Osteoblast (primary cell): ENCODE measurements at regions not wholly inside any gene's neighbourhood (a gene's known extent, or its start where the extent isn't known, plus 50 kb on each side); places are given as distances from the start of the nearest gene placed in this dataset.

Source experiments
- DNase-seq: peaks from one replicate; pipeline ENCODE4 v3.0.0; 2011; ENCODE audit warnings: low spot score, mixed read lengths; ENCODE audit not compliant: insufficient read length; ENCODE audit errors: missing footprints
- H2AFZ ChIP-seq: 2 replicates; pipeline ENCODE4 v1.6.0; 2011; ENCODE audit warnings: mild to moderate bottlenecking, low read length
- H3K27ac ChIP-seq: 2 replicates; pipeline ENCODE4 v1.5.1; 2011; ENCODE audit warnings: mild to moderate bottlenecking, low read depth, low read length, moderate library complexity
- H3K27me3 ChIP-seq: 2 replicates; pipeline ENCODE4 v1.6.0; 2012; ENCODE audit warnings: mild to moderate bottlenecking, control low read depth, inconsistent platforms, low read length, moderate library complexity; ENCODE audit not compliant: insufficient read depth
- H3K36me3 ChIP-seq: 2 replicates; pipeline ENCODE4 v1.5.1; 2011; ENCODE audit warnings: mild to moderate bottlenecking, low read length, control low read depth, moderate library complexity; ENCODE audit not compliant: insufficient read depth
- H3K4me1 ChIP-seq: 2 replicates; pipeline ENCODE4 v1.5.1; 2011; ENCODE audit warnings: mild to moderate bottlenecking, low read length, control low read depth, moderate library complexity; ENCODE audit not compliant: insufficient read depth
- H3K4me2 ChIP-seq: 2 replicates; pipeline ENCODE4 v1.6.0; 2011; ENCODE audit warnings: mild to moderate bottlenecking, low read length; ENCODE audit not compliant: insufficient read depth
- H3K4me3 ChIP-seq: fragments of 200-600 bp; sonication (generic); 3 replicates; pipeline ENCODE4 v1.5.1; 2012; ENCODE audit warnings: mild to moderate bottlenecking, low read length, inconsistent platforms; ENCODE audit not compliant: insufficient read depth
- H3K79me2 ChIP-seq: 2 replicates; pipeline ENCODE4 v1.6.0; 2012; ENCODE audit warnings: mild to moderate bottlenecking, low read length, control low read depth, inconsistent platforms; ENCODE audit not compliant: insufficient read depth
- H3K9me3 ChIP-seq: 2 replicates; pipeline ENCODE4 v1.5.1; 2011; ENCODE audit warnings: low read depth, low read length, control low read depth
- H4K20me1 ChIP-seq: 2 replicates; pipeline ENCODE4 v1.6.0; 2012; ENCODE audit warnings: mild to moderate bottlenecking, low read length, control low read depth; ENCODE audit not compliant: insufficient read depth
- TF ChIP-seq, protein P1 (sequence below): IDR thresholded peaks from 2 replicates; pipeline ENCODE4 v1.5.1; 2011; ENCODE audit warnings: mild to moderate bottlenecking, low read depth, low read length, moderate library complexity; ENCODE audit errors: extremely low read depth

DNA sequence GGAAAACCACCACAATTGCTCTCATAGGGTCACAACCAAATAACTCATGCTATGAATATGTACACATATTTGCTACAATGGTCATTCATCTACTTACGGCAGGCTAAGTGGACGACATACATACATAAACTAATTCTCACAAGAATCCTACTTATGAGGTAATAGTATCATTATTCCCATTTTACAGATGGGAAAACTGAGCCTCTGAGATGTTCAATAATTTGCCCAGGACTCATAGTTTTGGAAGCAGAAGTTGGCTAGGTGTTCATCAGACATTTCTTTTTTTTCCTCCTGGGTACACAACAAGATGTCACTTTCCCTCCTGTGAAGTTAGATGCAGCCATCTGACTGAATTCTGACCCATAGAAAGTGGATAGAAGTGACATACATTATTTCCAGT is 89.0 kb upstream of the PKDCC start:
- Histone ChIP-seq H3K4me3 (no peak overlapping the region), H3K4me2 (no peak overlapping the region), H3K79me2 (no peaks in the 10 kb centered on the region), H3K36me3 (no peaks in the 10 kb centered on the region), H4K20me1 (no peaks in the 10 kb centered on the region), H2AFZ (no peak overlapping the region), H3K9me3 (no peaks in the 10 kb centered on the region), H3K4me1 (no peaks in the 10 kb centered on the region), H3K27me3 (peaks cover 53% of the 10 kb centered on the region), H3K27ac (no peak overlapping the region)
- TF ChIP-seq, protein P1, sequence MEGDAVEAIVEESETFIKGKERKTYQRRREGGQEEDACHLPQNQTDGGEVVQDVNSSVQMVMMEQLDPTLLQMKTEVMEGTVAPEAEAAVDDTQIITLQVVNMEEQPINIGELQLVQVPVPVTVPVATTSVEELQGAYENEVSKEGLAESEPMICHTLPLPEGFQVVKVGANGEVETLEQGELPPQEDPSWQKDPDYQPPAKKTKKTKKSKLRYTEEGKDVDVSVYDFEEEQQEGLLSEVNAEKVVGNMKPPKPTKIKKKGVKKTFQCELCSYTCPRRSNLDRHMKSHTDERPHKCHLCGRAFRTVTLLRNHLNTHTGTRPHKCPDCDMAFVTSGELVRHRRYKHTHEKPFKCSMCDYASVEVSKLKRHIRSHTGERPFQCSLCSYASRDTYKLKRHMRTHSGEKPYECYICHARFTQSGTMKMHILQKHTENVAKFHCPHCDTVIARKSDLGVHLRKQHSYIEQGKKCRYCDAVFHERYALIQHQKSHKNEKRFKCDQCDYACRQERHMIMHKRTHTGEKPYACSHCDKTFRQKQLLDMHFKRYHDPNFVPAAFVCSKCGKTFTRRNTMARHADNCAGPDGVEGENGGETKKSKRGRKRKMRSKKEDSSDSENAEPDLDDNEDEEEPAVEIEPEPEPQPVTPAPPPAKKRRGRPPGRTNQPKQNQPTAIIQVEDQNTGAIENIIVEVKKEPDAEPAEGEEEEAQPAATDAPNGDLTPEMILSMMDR, result no peak
- DNase-seq, result no peak

DNA sequence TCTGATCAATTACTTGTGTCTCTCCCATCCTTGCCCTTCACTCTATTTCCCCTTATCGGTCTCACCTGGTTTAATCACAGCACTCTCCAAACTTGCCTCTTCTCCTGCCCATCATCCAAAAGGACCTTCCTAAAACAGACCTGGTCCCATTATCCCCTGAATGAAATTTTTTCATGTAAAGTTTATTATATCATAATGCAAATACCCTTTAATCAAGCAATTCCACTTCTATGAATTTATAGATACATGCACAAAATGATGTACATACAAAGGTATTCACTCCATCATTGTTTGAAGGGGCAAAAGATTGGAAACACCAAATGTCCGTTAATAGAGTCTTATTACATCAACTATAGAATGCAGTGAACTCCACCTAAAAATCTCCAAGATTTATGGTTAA is 88.1 kb upstream of the PKDCC start:
- Histone ChIP-seq H3K4me3 (no peak overlapping the region), H3K27me3 (peaks cover 53% of the 10 kb centered on the region), H3K4me1 (no peaks in the 10 kb centered on the region), H3K9me3 (no peaks in the 10 kb centered on the region), H3K4me2 (no peak overlapping the region), H3K36me3 (no peaks in the 10 kb centered on the region), H4K20me1 (no peaks in the 10 kb centered on the region), H3K27ac (no peak overlapping the region), H3K79me2 (no peaks in the 10 kb centered on the region), H2AFZ (no peak overlapping the region)
- DNase-seq, result no peak
- TF ChIP-seq, protein P1, result no peak

DNA sequence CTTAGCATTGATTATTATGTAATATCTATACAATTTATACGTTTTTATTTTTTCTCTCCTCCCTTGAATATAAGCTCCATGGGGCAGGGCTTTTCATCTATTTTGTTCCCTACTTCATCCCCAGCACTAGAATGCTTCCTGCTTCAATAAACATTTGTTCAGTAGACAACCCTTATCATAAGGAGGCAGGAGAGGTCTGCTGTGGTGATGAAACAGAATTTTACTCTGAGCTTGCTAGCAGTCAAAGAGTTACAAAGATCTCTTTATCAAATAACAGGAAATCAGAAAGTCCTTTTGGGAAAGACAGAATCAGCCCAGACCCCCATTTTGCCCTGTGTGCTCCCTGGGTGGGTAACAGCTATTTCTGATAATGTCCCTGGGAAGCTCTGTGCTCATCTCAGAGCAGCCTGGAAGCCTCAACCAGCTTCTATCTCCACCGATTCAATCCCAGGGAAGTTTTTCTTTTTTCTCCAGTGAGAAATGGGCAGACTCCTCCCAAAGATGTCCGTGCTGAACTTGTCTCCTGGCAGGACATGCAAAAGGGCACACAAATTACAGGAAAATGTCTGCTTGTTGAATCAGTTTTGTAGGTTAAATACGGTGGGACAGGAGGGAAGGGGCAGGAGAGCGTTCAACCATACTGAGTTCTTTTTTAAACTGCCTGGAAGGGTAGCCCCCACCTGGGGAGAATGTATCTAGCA is 84.7 kb upstream of the PKDCC start:
- Histone ChIP-seq H3K4me3 (no peak overlapping the region), H4K20me1 (no peaks in the 10 kb centered on the region), H3K27ac (no peak overlapping the region), H3K79me2 (no peaks in the 10 kb centered on the region), H3K27me3 (peaks cover 41% of the 10 kb centered on the region), H3K9me3 (no peaks in the 10 kb centered on the region), H3K4me2 (no peak overlapping the region), H3K4me1 (peaks cover 29% of the 10 kb centered on the region), H3K36me3 (no peaks in the 10 kb centered on the region), H2AFZ (no peak overlapping the region)
- peak; percentile 38 for DNase-seq
- TF ChIP-seq, protein P1, result no peak

GRCh38 chr2:41963661-41964525 is 83.9 kb upstream of the PKDCC start:
- TF ChIP-seq, protein P1, result no peak
- DNase-seq, result peak; percentile 34
- H3K36me3 ChIP-seq, result no peaks in the 10 kb centered on the region
- peaks cover 32% of the 10 kb centered on the region for H3K4me1 ChIP-seq
- no peak overlapping the region for H3K4me2 ChIP-seq
- H3K9me3 ChIP-seq, result no peaks in the 10 kb centered on the region
- H3K27me3 ChIP-seq, result peaks cover 34% of the 10 kb centered on the region
- no peaks in the 10 kb centered on the region for H4K20me1 ChIP-seq
- H3K79me2 ChIP-seq, result no peaks in the 10 kb centered on the region
- no peak overlapping the region for H3K27ac ChIP-seq
- H3K4me3 ChIP-seq, result no peak overlapping the region
- H2AFZ ChIP-seq, result no peak overlapping the region
